H9 (cell line): ENCODE measurements at regions not wholly inside any gene's neighbourhood (a gene's known extent, or its start where the extent isn't known, plus 50 kb on each side); places are given as distances from the start of the nearest gene placed in this dataset.

ENCODE experiments used
- DNase-seq: peaks from one replicate; pipeline ENCODE4 v3.0.0-alpha.2; 2017
- H2AFZ ChIP-seq: one replicate; pipeline ENCODE4 v1.6.1; 2013; ENCODE audit warnings: mild to moderate bottlenecking, low read length, control low read depth, moderate library complexity
- H2AK5ac ChIP-seq: 2 replicates; pipeline ENCODE4 v1.6.1; 2013; ENCODE audit warnings: low read length, control low read depth, mixed read lengths; ENCODE audit not compliant: insufficient read length
- H2BK120ac ChIP-seq: one replicate; pipeline ENCODE4 v1.6.1; 2013; ENCODE audit warnings: low read depth, mild to moderate bottlenecking, low read length, control low read depth, inconsistent platforms; ENCODE audit not compliant: poor library complexity, severe bottlenecking
- H2BK12ac ChIP-seq: 2 replicates; pipeline ENCODE4 v1.6.1; 2013; ENCODE audit warnings: low read length, control low read depth, mixed read lengths, low read depth; ENCODE audit not compliant: insufficient read length
- H2BK15ac ChIP-seq: 2 replicates; pipeline ENCODE4 v1.6.1; 2013; ENCODE audit warnings: low read depth, low read length, control low read depth
- H2BK20ac ChIP-seq: one replicate; pipeline ENCODE4 v1.6.1; 2013; ENCODE audit warnings: low read depth, mild to moderate bottlenecking, low read length, control low read depth, inconsistent platforms; ENCODE audit not compliant: poor library complexity, severe bottlenecking
- H2BK5ac ChIP-seq: 2 replicates; pipeline ENCODE4 v1.6.1; 2013; ENCODE audit warnings: low read length, control low read depth, mixed read lengths; ENCODE audit not compliant: insufficient read length
- H3K14ac ChIP-seq: 2 replicates; pipeline ENCODE4 v1.6.1; 2013; ENCODE audit warnings: low read length, control low read depth; ENCODE audit not compliant: insufficient read depth
- H3K18ac ChIP-seq: 2 replicates; pipeline ENCODE4 v1.6.1; 2013; ENCODE audit warnings: low read depth, mild to moderate bottlenecking, mixed read lengths, low read length, control low read depth; ENCODE audit not compliant: insufficient read length
- H3K23ac ChIP-seq: 2 replicates; pipeline ENCODE4 v1.6.1; 2013; ENCODE audit warnings: low read length, control low read depth, mixed read lengths, low read depth; ENCODE audit not compliant: insufficient read length
- H3K23me2 ChIP-seq: 2 replicates; pipeline ENCODE4 v1.6.1; 2013; ENCODE audit warnings: low read depth, mild to moderate bottlenecking, mixed read lengths, low read length, control low read depth; ENCODE audit not compliant: insufficient read length, poor library complexity, severe bottlenecking
- H3K27ac ChIP-seq: 2 replicates; pipeline ENCODE4 v1.5.1; 2013; ENCODE audit warnings: low read length, control low read depth, mixed read lengths, low read depth; ENCODE audit not compliant: insufficient read length
- H3K27me3 ChIP-seq: 2 replicates; pipeline ENCODE4 v1.6.1; 2013; ENCODE audit warnings: low read length, control low read depth, inconsistent platforms; ENCODE audit not compliant: insufficient read depth
- H3K4ac ChIP-seq: 2 replicates; pipeline ENCODE4 v1.6.1; 2013; ENCODE audit warnings: low read depth, mild to moderate bottlenecking, control low read depth, inconsistent platforms, low read length, moderate library complexity
- H3K4me1 ChIP-seq: 2 replicates; pipeline ENCODE4 v1.6.1; 2013; ENCODE audit warnings: low read length, control low read depth, inconsistent platforms; ENCODE audit not compliant: insufficient read depth
- H3K4me2 ChIP-seq: 2 replicates; pipeline ENCODE4 v1.6.1; 2013; ENCODE audit warnings: low read length, control low read depth, mixed read lengths; ENCODE audit not compliant: insufficient read length, insufficient read depth
- H3K56ac ChIP-seq: 2 replicates; pipeline ENCODE4 v1.6.1; 2013; ENCODE audit warnings: low read depth, mild to moderate bottlenecking, mixed read lengths, low read length, control low read depth; ENCODE audit not compliant: insufficient read length
- H3K79me1 ChIP-seq: 2 replicates; pipeline ENCODE4 v1.6.1; 2013; ENCODE audit warnings: low read depth, mild to moderate bottlenecking, moderate library complexity, low read length, control low read depth, inconsistent platforms; ENCODE audit not compliant: insufficient read depth, poor library complexity, severe bottlenecking
- H3K79me2 ChIP-seq: 2 replicates; pipeline ENCODE4 v1.6.1; 2013; ENCODE audit warnings: low read length, control low read depth, inconsistent platforms; ENCODE audit not compliant: insufficient read depth
- H3K9ac ChIP-seq: 2 replicates; pipeline ENCODE4 v1.6.1; 2013; ENCODE audit warnings: low read length, control low read depth, mixed read lengths; ENCODE audit not compliant: insufficient read length; ENCODE audit errors: extremely low read depth
- H3K9me3 ChIP-seq: one replicate; pipeline ENCODE4 v1.6.1; 2013; ENCODE audit warnings: low read depth, low read length, inconsistent platforms; ENCODE audit not compliant: control insufficient read depth
- H3T11ph ChIP-seq: one replicate; pipeline ENCODE4 v1.6.1; 2013; ENCODE audit warnings: mild to moderate bottlenecking, low read length, control low read depth, inconsistent platforms
- H4K20me1 ChIP-seq: one replicate; pipeline ENCODE4 v1.6.1; 2013; ENCODE audit not compliant: control insufficient read depth, insufficient read length, insufficient read depth
- H4K5ac ChIP-seq: 2 replicates; pipeline ENCODE4 v1.6.1; 2013; ENCODE audit warnings: low read depth, mild to moderate bottlenecking, mixed read lengths, low read length, control low read depth; ENCODE audit not compliant: insufficient read length
- H4K8ac ChIP-seq: replicated peaks from 2 replicates; pipeline ENCODE4 v1.6.1; 2013; ENCODE audit warnings: low read length, control low read depth, mixed read lengths, low read depth; ENCODE audit not compliant: insufficient read length
- H4K91ac ChIP-seq: 2 replicates; pipeline ENCODE4 v1.6.1; 2013; ENCODE audit warnings: low read depth, mild to moderate bottlenecking, moderate library complexity, mixed read lengths, low read length, control low read depth; ENCODE audit not compliant: insufficient read length
- H3K27ac Mint-ChIP-seq, 3 experiments: 2 replicates in 2 of 3; 3 replicates in 1 of 3; pipeline ENCODE4 v1.8.0; 2020 to 2021; ENCODE audit warnings: mixed read lengths in 3 of 3, mild to moderate bottlenecking in 1 of 3, moderate library complexity in 1 of 3
- H3K27me3 Mint-ChIP-seq: 2 replicates; pipeline ENCODE4 v1.8.0; 2021; ENCODE audit warnings: low read depth, mild to moderate bottlenecking, moderate library complexity, mixed read lengths
- H3K36me3 Mint-ChIP-seq, 3 experiments: 2 replicates in 2 of 3; 3 replicates in 1 of 3; pipeline ENCODE4 v1.8.0; 2020 to 2021; ENCODE audit warnings: low read depth in 3 of 3, mixed read lengths in 3 of 3; ENCODE audit not compliant: insufficient read depth in 1 of 3
- H3K4me1 Mint-ChIP-seq, 2 experiments: 2 replicates each; pipeline ENCODE4 v1.8.0; 2020; ENCODE audit warnings: mixed read lengths in 2 of 2
- H3K4me3 Mint-ChIP-seq, 2 experiments: 2 replicates in 1 of 2; 3 replicates in 1 of 2; pipeline ENCODE4 v1.8.0; 2020 to 2021; ENCODE audit warnings: mild to moderate bottlenecking in 2 of 2, mixed read lengths in 2 of 2, moderate library complexity in 1 of 2
- H3K9me3 Mint-ChIP-seq, 2 experiments: 2 replicates in 1 of 2; 3 replicates in 1 of 2; pipeline ENCODE4 v1.8.0; 2020; ENCODE audit warnings: mild to moderate bottlenecking in 2 of 2, mixed read lengths in 2 of 2, moderate library complexity in 1 of 2
- CTCF ChIP-seq: fragments of 200-600 bp; sonication (generic); conservative IDR thresholded peaks from 3 replicates; pipeline ENCODE4 v1.8.0; 2021; ENCODE audit warnings: antibody characterized with exemption, mild to moderate bottlenecking
- WGBS: extraction: QIAGEN DNeasy Blood & Tissue Kit; methylation state at CpG from one replicate; pipeline ENCODE4 v1.1.7; 2013; ENCODE audit warnings: missing lambda C conversion rate, low lambda C conversion rate, mixed read lengths; ENCODE audit not compliant: insufficient read length; ENCODE audit errors: extremely low coverage; 5-methylcytosine and 5-hydroxymethylcytosine counted together

GRCh38 chr2:163944347-163944737, 208.5 kb upstream of the FIGN start:
- Histone ChIP-seq H3K27ac (no peak overlapping the region), H3K9me3 (no peaks in the 10 kb centered on the region), H2AK5ac (no peak overlapping the region), H2AFZ (no peak overlapping the region), H4K20me1 (no peaks in the 10 kb centered on the region), H3K23ac (no peak overlapping the region), H3K4ac (no peak overlapping the region), H3K9ac (no peak overlapping the region), H2BK120ac (no peak overlapping the region), H3K79me2 (no peaks in the 10 kb centered on the region), H3K4me2 (no peak overlapping the region), H3K23me2 (no peaks in the 10 kb centered on the region), H3K18ac (no peak overlapping the region), H4K5ac (no peak overlapping the region), H4K91ac (no peak overlapping the region), H3K14ac (no peak overlapping the region), H4K8ac (no peak overlapping the region), H3K56ac (no peak overlapping the region), H3K79me1 (no peaks in the 10 kb centered on the region), H3K27me3 (no peaks in the 10 kb centered on the region), H2BK15ac (no peak overlapping the region), H2BK20ac (no peak overlapping the region), H3T11ph (no peak overlapping the region), H3K4me1 (0 out of 2 replicates have a peak, but pooled peaks cover 2% of the 10 kb centered on the region), H2BK5ac (no peak overlapping the region), H2BK12ac (no peak overlapping the region)
- no peak overlapping the region for H3K4me3 Mint-ChIP-seq
- no peaks in the 10 kb centered on the region for H3K27me3 Mint-ChIP-seq
- no peak for TF ChIP-seq CTCF
- no CpG with 5 or more reads among the region's 4 CpGs for WGBS
- no peaks in the 10 kb centered on the region; a peak in 1 of 5 replicates for H3K9me3 Mint-ChIP-seq
- H3K4me1 Mint-ChIP-seq = peaks cover 12 to 13% of the 10 kb centered on the region in 2 experiments
- H3K36me3 Mint-ChIP-seq = no peaks in the 10 kb centered on the region
- no peak for DNase-seq
- no peak overlapping the region for H3K27ac Mint-ChIP-seq
